H1 (cell line): ENCODE measurements at regions not wholly inside any gene's neighbourhood (a gene's known extent, or its start where the extent isn't known, plus 50 kb on each side); places are given as distances from the start of the nearest gene placed in this dataset.

Experiments used
- ATF2 ChIP-seq: IDR thresholded peaks from 2 replicates; pipeline ENCODE4 v1.6.1; 2012; ENCODE audit warnings: low read length, inconsistent platforms
- RFX5 ChIP-seq: IDR thresholded peaks from 2 replicates; pipeline ENCODE4 v1.6.1; 2011; ENCODE audit warnings: low read depth, low read length, improper control_type of control experiment, borderline replicate concordance
- SAP30 ChIP-seq: fragments of 300-600 bp; sonication (generic); IDR thresholded peaks from 2 replicates; pipeline ENCODE4 v1.7.1; 2012; ENCODE audit warnings: low read length, moderate library complexity, mild to moderate bottlenecking, inconsistent platforms; ENCODE audit not compliant: insufficient read depth, insufficient replicate concordance
- TF ChIP-seq, protein P1 (sequence below): fragments of 300-600 bp; sonication (generic); IDR thresholded peaks from 2 replicates; pipeline ENCODE4 v1.7.1; 2012; ENCODE audit warnings: low read length, moderate library complexity, mild to moderate bottlenecking, inconsistent platforms; ENCODE audit not compliant: insufficient replicate concordance

- TF ChIP-seq, protein P1, sequence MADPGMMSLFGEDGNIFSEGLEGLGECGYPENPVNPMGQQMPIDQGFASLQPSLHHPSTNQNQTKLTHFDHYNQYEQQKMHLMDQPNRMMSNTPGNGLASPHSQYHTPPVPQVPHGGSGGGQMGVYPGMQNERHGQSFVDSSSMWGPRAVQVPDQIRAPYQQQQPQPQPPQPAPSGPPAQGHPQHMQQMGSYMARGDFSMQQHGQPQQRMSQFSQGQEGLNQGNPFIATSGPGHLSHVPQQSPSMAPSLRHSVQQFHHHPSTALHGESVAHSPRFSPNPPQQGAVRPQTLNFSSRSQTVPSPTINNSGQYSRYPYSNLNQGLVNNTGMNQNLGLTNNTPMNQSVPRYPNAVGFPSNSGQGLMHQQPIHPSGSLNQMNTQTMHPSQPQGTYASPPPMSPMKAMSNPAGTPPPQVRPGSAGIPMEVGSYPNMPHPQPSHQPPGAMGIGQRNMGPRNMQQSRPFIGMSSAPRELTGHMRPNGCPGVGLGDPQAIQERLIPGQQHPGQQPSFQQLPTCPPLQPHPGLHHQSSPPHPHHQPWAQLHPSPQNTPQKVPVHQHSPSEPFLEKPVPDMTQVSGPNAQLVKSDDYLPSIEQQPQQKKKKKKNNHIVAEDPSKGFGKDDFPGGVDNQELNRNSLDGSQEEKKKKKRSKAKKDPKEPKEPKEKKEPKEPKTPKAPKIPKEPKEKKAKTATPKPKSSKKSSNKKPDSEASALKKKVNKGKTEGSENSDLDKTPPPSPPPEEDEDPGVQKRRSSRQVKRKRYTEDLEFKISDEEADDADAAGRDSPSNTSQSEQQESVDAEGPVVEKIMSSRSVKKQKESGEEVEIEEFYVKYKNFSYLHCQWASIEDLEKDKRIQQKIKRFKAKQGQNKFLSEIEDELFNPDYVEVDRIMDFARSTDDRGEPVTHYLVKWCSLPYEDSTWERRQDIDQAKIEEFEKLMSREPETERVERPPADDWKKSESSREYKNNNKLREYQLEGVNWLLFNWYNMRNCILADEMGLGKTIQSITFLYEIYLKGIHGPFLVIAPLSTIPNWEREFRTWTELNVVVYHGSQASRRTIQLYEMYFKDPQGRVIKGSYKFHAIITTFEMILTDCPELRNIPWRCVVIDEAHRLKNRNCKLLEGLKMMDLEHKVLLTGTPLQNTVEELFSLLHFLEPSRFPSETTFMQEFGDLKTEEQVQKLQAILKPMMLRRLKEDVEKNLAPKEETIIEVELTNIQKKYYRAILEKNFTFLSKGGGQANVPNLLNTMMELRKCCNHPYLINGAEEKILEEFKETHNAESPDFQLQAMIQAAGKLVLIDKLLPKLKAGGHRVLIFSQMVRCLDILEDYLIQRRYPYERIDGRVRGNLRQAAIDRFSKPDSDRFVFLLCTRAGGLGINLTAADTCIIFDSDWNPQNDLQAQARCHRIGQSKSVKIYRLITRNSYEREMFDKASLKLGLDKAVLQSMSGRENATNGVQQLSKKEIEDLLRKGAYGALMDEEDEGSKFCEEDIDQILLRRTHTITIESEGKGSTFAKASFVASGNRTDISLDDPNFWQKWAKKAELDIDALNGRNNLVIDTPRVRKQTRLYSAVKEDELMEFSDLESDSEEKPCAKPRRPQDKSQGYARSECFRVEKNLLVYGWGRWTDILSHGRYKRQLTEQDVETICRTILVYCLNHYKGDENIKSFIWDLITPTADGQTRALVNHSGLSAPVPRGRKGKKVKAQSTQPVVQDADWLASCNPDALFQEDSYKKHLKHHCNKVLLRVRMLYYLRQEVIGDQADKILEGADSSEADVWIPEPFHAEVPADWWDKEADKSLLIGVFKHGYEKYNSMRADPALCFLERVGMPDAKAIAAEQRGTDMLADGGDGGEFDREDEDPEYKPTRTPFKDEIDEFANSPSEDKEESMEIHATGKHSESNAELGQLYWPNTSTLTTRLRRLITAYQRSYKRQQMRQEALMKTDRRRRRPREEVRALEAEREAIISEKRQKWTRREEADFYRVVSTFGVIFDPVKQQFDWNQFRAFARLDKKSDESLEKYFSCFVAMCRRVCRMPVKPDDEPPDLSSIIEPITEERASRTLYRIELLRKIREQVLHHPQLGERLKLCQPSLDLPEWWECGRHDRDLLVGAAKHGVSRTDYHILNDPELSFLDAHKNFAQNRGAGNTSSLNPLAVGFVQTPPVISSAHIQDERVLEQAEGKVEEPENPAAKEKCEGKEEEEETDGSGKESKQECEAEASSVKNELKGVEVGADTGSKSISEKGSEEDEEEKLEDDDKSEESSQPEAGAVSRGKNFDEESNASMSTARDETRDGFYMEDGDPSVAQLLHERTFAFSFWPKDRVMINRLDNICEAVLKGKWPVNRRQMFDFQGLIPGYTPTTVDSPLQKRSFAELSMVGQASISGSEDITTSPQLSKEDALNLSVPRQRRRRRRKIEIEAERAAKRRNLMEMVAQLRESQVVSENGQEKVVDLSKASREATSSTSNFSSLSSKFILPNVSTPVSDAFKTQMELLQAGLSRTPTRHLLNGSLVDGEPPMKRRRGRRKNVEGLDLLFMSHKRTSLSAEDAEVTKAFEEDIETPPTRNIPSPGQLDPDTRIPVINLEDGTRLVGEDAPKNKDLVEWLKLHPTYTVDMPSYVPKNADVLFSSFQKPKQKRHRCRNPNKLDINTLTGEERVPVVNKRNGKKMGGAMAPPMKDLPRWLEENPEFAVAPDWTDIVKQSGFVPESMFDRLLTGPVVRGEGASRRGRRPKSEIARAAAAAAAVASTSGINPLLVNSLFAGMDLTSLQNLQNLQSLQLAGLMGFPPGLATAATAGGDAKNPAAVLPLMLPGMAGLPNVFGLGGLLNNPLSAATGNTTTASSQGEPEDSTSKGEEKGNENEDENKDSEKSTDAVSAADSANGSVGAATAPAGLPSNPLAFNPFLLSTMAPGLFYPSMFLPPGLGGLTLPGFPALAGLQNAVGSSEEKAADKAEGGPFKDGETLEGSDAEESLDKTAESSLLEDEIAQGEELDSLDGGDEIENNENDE = no peak
- TF ChIP-seq SAP30 (no peak), ATF2 (no peak), RFX5 (no peak)
- TF ChIP-seq, all 59 proteins: peak for 0
Observed at GRCh38 chr7:63931057-63931600, 67.5 kb upstream of the ZNF722 start (continued).
